OCI-LY7 (cell line): ENCODE measurements at regions not wholly inside any gene's neighbourhood (a gene's known extent, or its start where the extent isn't known, plus 50 kb on each side); places are given as distances from the start of the nearest gene placed in this dataset.

Experiments used
- BruUV-seq: library from RNA; stranded (reverse); fragments of 400-500 nt; replicated peaks from 2 replicates; lab custom pipeline; 2021; lab: Mats Ljungman, UMichigan
- CTCF ChIA-PET: fragments of 300-600 bp; sonication (Branson Sonifier 250); formaldehyde crosslinking; loops from one replicate; lab custom pipeline; 2022; ENCODE audit warnings: antibody characterized with exemption; ENCODE audit not compliant: unreplicated experiment; lab: Charles Lee
- POLR2A ChIA-PET: fragments of 300-600 bp; sonication (Branson Sonifier 250); formaldehyde crosslinking; loops from one replicate; lab custom pipeline; 2022; ENCODE audit warnings: antibody characterized with exemption; lab: Charles Lee
- DNase-seq: peaks from one replicate; pipeline ENCODE4 v3.0.0-alpha.2; 2015; ENCODE audit warnings: low spot score
- H2AFZ ChIP-seq: fragments of 200-600 bp; sonication (generic), shearing (Covaris generic); 2 replicates; pipeline ENCODE4 v1.6.1; 2014; ENCODE audit warnings: mild to moderate bottlenecking, antibody characterized with exemption, low read length, moderate library complexity
- H3K27ac ChIP-seq: fragments of 200-600 bp; sonication (generic); 2 replicates; pipeline ENCODE4 v1.5.1; 2014; ENCODE audit warnings: mixed run types, low read depth, mild to moderate bottlenecking, moderate library complexity, low read length, inconsistent platforms; ENCODE audit not compliant: poor library complexity, severe bottlenecking
- H3K36me3 ChIP-seq: fragments of 200-600 bp; sonication (generic); 2 replicates; pipeline ENCODE4 v1.6.1; 2014; ENCODE audit warnings: mild to moderate bottlenecking, antibody characterized with exemption, low read length, moderate library complexity, mixed read lengths; ENCODE audit not compliant: insufficient read depth
- H3K4me1 ChIP-seq: fragments of 200-600 bp; sonication (generic); 2 replicates; pipeline ENCODE4 v1.5.1; 2014; ENCODE audit warnings: mild to moderate bottlenecking, low read length; ENCODE audit not compliant: insufficient read depth, poor library complexity, severe bottlenecking
- H3K4me2 ChIP-seq: fragments of 200-600 bp; sonication (generic); 2 replicates; pipeline ENCODE4 v1.6.1; 2014; ENCODE audit warnings: mild to moderate bottlenecking, low read length
- H3K4me3 ChIP-seq: fragments of 200-600 bp; sonication (generic); 2 replicates; pipeline ENCODE4 v1.5.1; 2014; ENCODE audit warnings: mild to moderate bottlenecking, low read depth, low read length; ENCODE audit not compliant: poor library complexity, severe bottlenecking
- H3K79me2 ChIP-seq: fragments of 200-600 bp; sonication (generic); 2 replicates; pipeline ENCODE4 v1.6.1; 2016; ENCODE audit warnings: low read depth, mild to moderate bottlenecking, low read length, moderate library complexity, mixed read lengths; ENCODE audit not compliant: insufficient read depth
- H3K9me2 ChIP-seq: fragments of 200-600 bp; sonication (generic); 2 replicates; pipeline ENCODE4 v1.6.1; 2016; ENCODE audit warnings: mild to moderate bottlenecking, low read length, mixed read lengths; ENCODE audit not compliant: insufficient read depth
- H3K9me3 ChIP-seq: fragments of 200-600 bp; sonication (generic); 2 replicates; pipeline ENCODE4 v1.6.1; 2014; ENCODE audit warnings: mild to moderate bottlenecking, mixed run types, low read length, mixed read lengths
- H4K20me1 ChIP-seq: fragments of 200-600 bp; sonication (generic); 2 replicates; pipeline ENCODE4 v1.6.1; 2014; ENCODE audit warnings: mild to moderate bottlenecking, antibody characterized with exemption, low read length, moderate library complexity, mixed read lengths; ENCODE audit not compliant: insufficient read depth
- EZH2phosphoT487 ChIP-seq: fragments of 200-600 bp; sonication (generic); IDR thresholded peaks from 2 replicates; pipeline ENCODE4 v1.6.1; 2018; ENCODE audit warnings: low read depth, borderline replicate concordance, mild to moderate bottlenecking, mixed run types, antibody characterized with exemption, low read length, moderate library complexity, mixed read lengths
- intact Hi-C: fragments of 100-400 bp; cut with micrococcal nuclease; formaldehyde crosslinking; loops from one replicate; pipeline ENCODE4 v1.10.0; 2022; ENCODE audit not compliant: unreplicated experiment
- TF ChIP-seq, protein P1 (sequence below): fragments of 200-600 bp; sonication (generic); conservative IDR thresholded peaks from 2 replicates; pipeline ENCODE4 v1.5.1; 2014; ENCODE audit warnings: mild to moderate bottlenecking, antibody characterized with exemption, low read length, moderate library complexity, mixed read lengths

DNA sequence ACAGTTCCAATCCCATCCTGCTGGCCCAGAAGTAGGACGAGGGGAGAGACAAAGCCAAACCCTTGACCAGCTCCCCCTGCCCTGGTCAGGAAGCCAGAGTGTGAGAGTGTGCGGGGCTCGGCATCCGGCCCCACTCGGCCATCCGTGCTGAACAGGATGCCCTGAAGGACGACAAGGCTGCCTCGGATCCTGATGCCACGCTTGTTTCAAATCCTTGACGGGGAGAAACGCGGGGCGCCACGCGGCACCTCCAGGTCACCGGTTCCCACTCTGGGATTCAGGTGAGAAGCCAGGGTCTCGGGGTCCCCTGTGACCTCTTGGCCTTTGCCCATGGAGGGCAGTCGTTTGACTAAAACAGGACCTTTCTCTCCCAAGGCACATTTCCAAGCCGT, 167.8 kb downstream of the BRD1 start:
- Histone ChIP-seq H3K36me3 (peaks cover 15% of the 10 kb centered on the region), H3K27ac (no peak overlapping the region), H3K4me1 (peaks cover 22% of the 10 kb centered on the region), H3K79me2 (peaks cover 18% of the 10 kb centered on the region), H4K20me1 (no peaks in the 10 kb centered on the region), H2AFZ (no peak overlapping the region), H3K9me2 (no peaks in the 10 kb centered on the region), H3K4me2 (no peak overlapping the region), H3K4me3 (no peak overlapping the region), H3K9me3 (no peaks in the 10 kb centered on the region)
- TF ChIP-seq, protein P1, sequence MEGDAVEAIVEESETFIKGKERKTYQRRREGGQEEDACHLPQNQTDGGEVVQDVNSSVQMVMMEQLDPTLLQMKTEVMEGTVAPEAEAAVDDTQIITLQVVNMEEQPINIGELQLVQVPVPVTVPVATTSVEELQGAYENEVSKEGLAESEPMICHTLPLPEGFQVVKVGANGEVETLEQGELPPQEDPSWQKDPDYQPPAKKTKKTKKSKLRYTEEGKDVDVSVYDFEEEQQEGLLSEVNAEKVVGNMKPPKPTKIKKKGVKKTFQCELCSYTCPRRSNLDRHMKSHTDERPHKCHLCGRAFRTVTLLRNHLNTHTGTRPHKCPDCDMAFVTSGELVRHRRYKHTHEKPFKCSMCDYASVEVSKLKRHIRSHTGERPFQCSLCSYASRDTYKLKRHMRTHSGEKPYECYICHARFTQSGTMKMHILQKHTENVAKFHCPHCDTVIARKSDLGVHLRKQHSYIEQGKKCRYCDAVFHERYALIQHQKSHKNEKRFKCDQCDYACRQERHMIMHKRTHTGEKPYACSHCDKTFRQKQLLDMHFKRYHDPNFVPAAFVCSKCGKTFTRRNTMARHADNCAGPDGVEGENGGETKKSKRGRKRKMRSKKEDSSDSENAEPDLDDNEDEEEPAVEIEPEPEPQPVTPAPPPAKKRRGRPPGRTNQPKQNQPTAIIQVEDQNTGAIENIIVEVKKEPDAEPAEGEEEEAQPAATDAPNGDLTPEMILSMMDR, result no peak
- TF ChIP-seq EZH2phosphoT487, result no peak
- BruUV-seq, result no TSS peak
- DNase-seq, result no peak
- CTCF ChIA-PET, result no interaction called here
- intact Hi-C loops, result loop anchor here (10.0 kb wide), 1 partner anchor 305 kb away; no protein-coding TSS in a partner anchor
- POLR2A ChIA-PET, result no interaction called here

DNA sequence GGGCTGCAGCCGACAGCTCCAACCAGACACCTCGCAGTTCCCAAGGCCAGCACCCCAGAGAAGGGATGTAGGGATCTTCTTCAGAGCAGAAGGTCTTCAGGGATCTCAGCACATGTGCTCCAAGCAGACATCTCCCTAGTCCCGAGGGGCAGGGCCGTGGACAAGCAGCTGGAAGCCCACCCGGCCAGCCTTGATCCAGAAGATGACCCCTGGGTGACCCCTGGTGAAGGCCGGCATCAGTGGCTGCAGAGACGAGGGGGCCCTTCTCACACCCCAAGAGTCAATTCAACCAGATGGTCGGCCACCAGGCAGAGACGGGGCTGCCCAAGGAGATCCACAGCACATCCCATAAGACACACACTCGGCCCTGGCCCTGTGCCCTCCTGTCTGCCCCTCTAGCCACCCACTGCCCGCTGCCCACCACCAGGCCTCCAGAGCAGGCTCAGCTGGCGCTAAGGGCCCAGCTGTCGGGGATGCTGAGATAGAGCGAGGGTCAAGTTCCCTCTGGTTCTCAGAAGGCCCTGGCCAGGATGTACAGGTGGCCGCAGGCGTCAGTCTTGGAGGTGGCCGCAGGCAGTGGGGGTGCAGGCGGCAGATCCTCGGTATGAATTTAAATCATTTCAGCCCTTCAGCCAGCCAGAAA, 168.3 kb downstream of the BRD1 start:
- H2AFZ ChIP-seq, result no peak overlapping the region
- no TSS peak for BruUV-seq
- TF ChIP-seq, protein P1, result no peak
- TF ChIP-seq EZH2phosphoT487, result no peak
- no peaks in the 10 kb centered on the region for H4K20me1 ChIP-seq
- intact Hi-C loops, result no loop called here
- H3K4me3 ChIP-seq, result no peak overlapping the region
- CTCF ChIA-PET, result no interaction called here
- no peak overlapping the region for H3K4me2 ChIP-seq
- H3K4me1 ChIP-seq, result peaks cover 25% of the 10 kb centered on the region
- H3K27ac ChIP-seq, result no peak overlapping the region
- POLR2A ChIA-PET, result no interaction called here
- H3K9me2 ChIP-seq, result no peaks in the 10 kb centered on the region
- H3K9me3 ChIP-seq, result no peaks in the 10 kb centered on the region
- H3K36me3 ChIP-seq, result peaks cover 20% of the 10 kb centered on the region
- H3K79me2 ChIP-seq, result peaks cover 23% of the 10 kb centered on the region
- DNase-seq, result no peak

- Histone ChIP-seq H2AFZ (no peak overlapping the region), H3K4me1 (peaks cover 25% of the 10 kb centered on the region), H3K4me3 (no peak overlapping the region), H3K9me2 (no peaks in the 10 kb centered on the region), H3K36me3 (peaks cover 25% of the 10 kb centered on the region), H3K4me2 (no peak overlapping the region), H4K20me1 (no peaks in the 10 kb centered on the region), H3K79me2 (peaks cover 28% of the 10 kb centered on the region), H3K27ac (no peak overlapping the region), H3K9me3 (no peaks in the 10 kb centered on the region)
- BruUV-seq, result no TSS peak
- POLR2A ChIA-PET, result no interaction called here
- TF ChIP-seq EZH2phosphoT487, result no peak
- TF ChIP-seq, protein P1, result no peak
- intact Hi-C loops, result no loop called here
- CTCF ChIA-PET, result no interaction called here
- DNase-seq, result no peak
These were observed 168.8 kb downstream of the BRD1 start for GRCh38 chr22:49658902-49659280.
